ENCODE measurements at regions not wholly inside any gene's neighbourhood (a gene's known extent, or its start where the extent isn't known, plus 50 kb on each side); places are given as distances from the start of the nearest gene placed in this dataset.

DNA sequence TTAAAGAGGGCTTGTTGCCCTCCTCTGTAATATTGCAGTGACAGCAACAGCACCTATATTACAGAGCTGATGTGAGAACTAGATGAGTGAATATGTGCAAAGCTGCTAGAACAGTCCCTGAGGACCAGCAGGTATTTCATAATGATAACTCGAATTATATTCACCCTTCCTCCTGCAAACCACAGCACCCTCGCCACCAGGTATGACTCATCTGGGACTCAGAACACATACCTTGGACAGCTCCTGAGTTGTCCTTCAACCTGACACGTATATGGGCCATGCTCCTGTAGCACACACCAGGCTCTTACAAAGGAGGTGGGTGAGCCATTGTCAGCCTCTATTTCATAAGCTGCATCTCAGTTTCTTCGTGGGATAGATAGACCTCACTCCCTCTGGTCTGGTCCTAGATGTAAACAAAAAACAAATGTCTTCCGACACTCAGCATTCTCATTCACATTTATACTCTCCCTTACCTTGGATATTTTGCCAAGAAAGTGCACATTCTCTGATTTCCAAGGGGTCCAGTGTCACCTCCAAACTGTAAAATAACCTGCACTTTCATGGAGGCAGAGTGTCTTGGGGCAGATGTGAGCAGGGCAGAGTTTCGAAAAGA is 124.5 kb downstream of the TLE3 start:
- Histone ChIP-seq H3K9me3 (ENCODE audit: control insufficient read depth in 2 of 2, insufficient read depth in 1 of 2, low read depth in 1 of 2, low read length in 1 of 2) (no peaks in the 10 kb centered on the region), H3K27me3 (ENCODE audit: control insufficient read depth in 3 of 3, insufficient read depth in 3 of 3, low read length in 3 of 3) (peaks cover 0 to 27% (median 2%) of the 10 kb centered on the region in 3 donors), H3K36me3 (ENCODE audit: control insufficient read depth in 3 of 3, insufficient read depth in 2 of 3, low read depth in 1 of 3, low read length in 3 of 3) (no peaks in the 10 kb centered on the region), H3K27ac (ENCODE audit: low read depth in 1 of 3, low read length in 2 of 3) (no peak overlapping the region), H3K4me1 (ENCODE audit: control insufficient read depth in 3 of 3, insufficient read depth in 2 of 3, low read depth in 1 of 3, low read length in 2 of 3) (no peaks in the 10 kb centered on the region), H3K4me3 (ENCODE audit: low read depth in 1 of 3, low read length in 3 of 3) (no peak overlapping the region)
- WGBS, 3 donors: 32 to 39% (median 36%) methylated on average over 6 of the region's 6 CpGs
- FAIRE-seq (no peak), DNase-seq (peak; percentile 37 to 63)

DNA sequence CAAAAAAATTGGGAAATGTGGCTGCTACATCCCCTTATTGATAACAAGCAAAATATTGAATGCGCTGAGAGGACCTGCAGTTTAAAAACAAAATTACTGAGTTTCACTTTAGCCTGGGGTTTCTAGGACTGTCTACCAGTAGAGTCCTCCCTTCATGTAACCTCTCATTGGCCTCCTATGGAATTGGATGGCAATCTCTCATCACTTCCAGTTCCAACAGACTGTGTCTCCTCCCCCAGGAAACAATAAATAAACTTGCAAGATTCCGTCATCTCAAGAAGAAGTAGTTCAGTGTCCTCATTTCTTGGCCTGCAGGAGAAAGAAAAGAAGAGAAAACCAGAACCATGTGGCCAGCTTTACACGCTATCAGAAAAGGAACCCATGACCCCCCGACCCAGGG is 123.8 kb downstream of the TLE3 start:
- Histone ChIP-seq H3K9me3 (ENCODE audit: control insufficient read depth in 2 of 2, insufficient read depth in 1 of 2, low read depth in 1 of 2, low read length in 1 of 2) (no peaks in the 10 kb centered on the region), H3K27me3 (ENCODE audit: control insufficient read depth in 3 of 3, insufficient read depth in 3 of 3, low read length in 3 of 3) (peaks cover 0 to 24% (median 2%) of the 10 kb centered on the region in 3 donors), H3K4me3 (ENCODE audit: low read depth in 1 of 3, low read length in 3 of 3) (no peak overlapping the region), H3K27ac (ENCODE audit: low read depth in 1 of 3, low read length in 2 of 3) (no peak overlapping the region), H3K4me1 (ENCODE audit: control insufficient read depth in 3 of 3, insufficient read depth in 2 of 3, low read depth in 1 of 3, low read length in 2 of 3) (no peaks in the 10 kb centered on the region), H3K36me3 (ENCODE audit: control insufficient read depth in 3 of 3, insufficient read depth in 2 of 3, low read depth in 1 of 3, low read length in 3 of 3) (no peaks in the 10 kb centered on the region)
- no peak for FAIRE-seq
- WGBS, 3 donors: 59 to 70% (median 63%) methylated on average over 4 of the region's 4 CpGs
- DNase-seq: no peak

DNA sequence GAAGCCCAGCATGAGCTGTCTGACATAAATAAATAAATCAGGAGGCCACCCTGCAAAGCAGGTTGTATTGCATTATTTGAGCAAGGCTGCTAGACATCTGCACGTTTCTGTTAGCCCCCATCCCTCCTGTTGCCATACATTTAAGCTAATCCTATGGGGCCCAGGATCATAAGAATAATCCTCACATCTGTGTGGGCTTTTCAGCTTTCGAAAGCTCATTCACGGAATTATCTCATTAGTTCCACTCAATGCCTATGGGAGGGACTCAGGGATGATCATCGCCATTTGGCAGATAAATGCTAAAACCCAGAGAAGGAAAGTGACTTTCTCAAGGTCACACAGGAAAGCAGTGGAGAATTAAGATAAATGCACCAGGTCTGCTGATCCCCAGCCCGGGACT is 123.4 kb downstream of the TLE3 start:
- Histone ChIP-seq H3K4me1 (ENCODE audit: control insufficient read depth in 3 of 3, insufficient read depth in 2 of 3, low read depth in 1 of 3, low read length in 2 of 3) (no peaks in the 10 kb centered on the region), H3K4me3 (ENCODE audit: low read depth in 1 of 3, low read length in 3 of 3) (no peak overlapping the region), H3K27ac (ENCODE audit: low read depth in 1 of 3, low read length in 2 of 3) (no peak overlapping the region), H3K27me3 (ENCODE audit: control insufficient read depth in 3 of 3, insufficient read depth in 3 of 3, low read length in 3 of 3) (peaks cover 0 to 24% (median 2%) of the 10 kb centered on the region in 3 donors), H3K36me3 (ENCODE audit: control insufficient read depth in 3 of 3, insufficient read depth in 2 of 3, low read depth in 1 of 3, low read length in 3 of 3) (no peaks in the 10 kb centered on the region), H3K9me3 (ENCODE audit: control insufficient read depth in 2 of 2, insufficient read depth in 1 of 2, low read depth in 1 of 2, low read length in 1 of 2) (no peaks in the 10 kb centered on the region)
- FAIRE-seq (no peak), DNase-seq (no peak)
- 55 to 69% (median 65%) methylated on average over 5 of the region's 5 CpGs for WGBS, 3 donors

DNA sequence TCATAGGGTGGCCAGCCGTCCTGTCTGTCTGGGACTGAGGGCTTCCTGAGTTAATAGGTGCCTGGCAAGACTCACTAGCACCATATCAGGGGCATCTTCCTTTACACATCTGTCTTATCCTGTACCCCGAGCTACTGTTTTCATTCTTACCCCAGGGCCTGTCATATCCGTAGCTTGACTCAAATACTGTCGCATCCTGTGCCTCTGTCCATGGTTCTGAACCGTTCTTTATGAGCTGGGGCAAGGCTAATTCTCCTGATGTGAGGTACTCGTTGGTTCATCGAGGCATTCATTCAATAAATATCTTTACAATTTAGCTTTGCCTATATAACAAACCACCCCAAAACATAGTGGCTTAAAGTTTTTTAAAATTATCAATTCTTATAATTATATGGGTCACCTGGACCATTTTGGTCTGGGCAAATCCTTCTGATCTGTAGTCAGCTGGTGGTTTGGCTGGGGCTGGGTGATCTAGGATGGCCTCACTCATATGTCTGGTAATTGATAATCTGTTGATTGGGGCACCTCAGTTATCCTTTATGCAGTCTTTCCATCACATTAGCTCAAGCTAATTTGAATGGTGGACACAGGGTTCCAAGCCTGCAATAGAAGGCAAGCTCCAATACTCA is 121.2 kb downstream of the TLE3 start:
- FAIRE-seq (no peak), DNase-seq (peak in 1 of 2 donors; percentile 75)
- Histone ChIP-seq H3K9me3 (ENCODE audit: control insufficient read depth in 2 of 2, insufficient read depth in 1 of 2, low read depth in 1 of 2, low read length in 1 of 2) (no peaks in the 10 kb centered on the region), H3K4me3 (ENCODE audit: low read depth in 1 of 3, low read length in 3 of 3) (no peak overlapping the region), H3K4me1 (ENCODE audit: control insufficient read depth in 3 of 3, insufficient read depth in 2 of 3, low read depth in 1 of 3, low read length in 2 of 3) (peaks cover 0 to 2% (median 0%) of the 10 kb centered on the region in 3 donors), H3K27me3 (ENCODE audit: control insufficient read depth in 3 of 3, insufficient read depth in 3 of 3, low read length in 3 of 3) (peaks cover 0 to 13% (median 2%) of the 10 kb centered on the region in 3 donors), H3K36me3 (ENCODE audit: control insufficient read depth in 3 of 3, insufficient read depth in 2 of 3, low read depth in 1 of 3, low read length in 3 of 3) (no peaks in the 10 kb centered on the region), H3K27ac (ENCODE audit: low read depth in 1 of 3, low read length in 2 of 3) (no peak overlapping the region)
- WGBS, 3 donors: 14 to 19% (median 14%) methylated on average over 7 of the region's 7 CpGs

DNA sequence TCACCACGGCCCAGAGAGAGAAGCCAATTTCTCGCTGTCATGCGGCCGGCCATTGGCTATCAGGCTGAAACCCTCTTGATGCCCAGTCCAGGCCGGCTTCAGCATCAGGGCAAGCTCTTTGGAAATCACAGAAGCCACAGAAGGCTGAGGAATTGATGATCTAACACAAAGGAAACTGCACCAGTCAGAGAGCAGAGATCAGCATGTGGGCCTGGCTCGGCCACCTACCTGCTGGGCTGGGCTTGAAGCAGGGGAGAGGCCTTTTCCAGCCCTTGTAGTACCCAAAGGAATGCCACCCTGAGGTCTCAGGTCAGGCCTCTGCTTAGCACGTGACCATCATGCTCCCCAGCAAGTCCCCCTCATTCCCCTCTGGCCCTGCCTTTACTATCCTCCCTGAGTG is 119.1 kb downstream of the TLE3 start:
- Histone ChIP-seq H3K27ac (ENCODE audit: low read depth in 1 of 3, low read length in 2 of 3) (no peak overlapping the region), H3K27me3 (ENCODE audit: control insufficient read depth in 3 of 3, insufficient read depth in 3 of 3, low read length in 3 of 3) (peaks cover 0 to 16% (median 0%) of the 10 kb centered on the region in 3 donors), H3K9me3 (ENCODE audit: control insufficient read depth in 2 of 2, insufficient read depth in 1 of 2, low read depth in 1 of 2, low read length in 1 of 2) (no peaks in the 10 kb centered on the region), H3K4me3 (ENCODE audit: low read depth in 1 of 3, low read length in 3 of 3) (no peak overlapping the region), H3K4me1 (ENCODE audit: control insufficient read depth in 3 of 3, insufficient read depth in 2 of 3, low read depth in 1 of 3, low read length in 2 of 3) (peaks cover 0 to 2% (median 0%) of the 10 kb centered on the region in 3 donors), H3K36me3 (ENCODE audit: control insufficient read depth in 3 of 3, insufficient read depth in 2 of 3, low read depth in 1 of 3, low read length in 3 of 3) (no peaks in the 10 kb centered on the region)
- 79 to 83% (median 79%) methylated on average over 7 of the region's 7 CpGs for WGBS, 3 donors
- DNase-seq (no peak), FAIRE-seq (no peak)

DNA sequence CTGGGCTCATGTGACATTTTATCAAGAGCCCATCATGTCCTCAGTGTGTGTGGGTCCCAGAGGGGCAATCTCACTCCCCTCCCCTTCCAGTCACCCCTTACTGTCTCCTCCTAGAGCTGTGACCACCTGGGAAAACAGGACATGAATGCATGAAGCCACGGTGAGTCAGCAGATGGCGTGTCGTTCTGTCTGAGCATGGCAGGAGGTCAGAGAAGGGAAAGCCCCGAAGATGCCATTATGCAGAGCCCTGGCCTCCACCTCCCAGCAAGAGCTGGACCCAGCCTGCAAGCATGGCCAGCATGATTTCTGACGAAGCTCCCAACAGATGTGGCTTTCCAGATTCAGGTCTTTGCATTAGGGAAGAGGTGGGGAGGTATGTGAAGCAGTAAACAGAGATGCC is 118.5 kb downstream of the TLE3 start:
- Histone ChIP-seq H3K4me1 (ENCODE audit: control insufficient read depth in 3 of 3, insufficient read depth in 2 of 3, low read depth in 1 of 3, low read length in 2 of 3) (peaks cover 0 to 2% (median 0%) of the 10 kb centered on the region in 3 donors), H3K4me3 (ENCODE audit: low read depth in 1 of 3, low read length in 3 of 3) (no peak overlapping the region), H3K9me3 (ENCODE audit: control insufficient read depth in 2 of 2, insufficient read depth in 1 of 2, low read depth in 1 of 2, low read length in 1 of 2) (no peaks in the 10 kb centered on the region), H3K27me3 (ENCODE audit: control insufficient read depth in 3 of 3, insufficient read depth in 3 of 3, low read length in 3 of 3) (peaks cover 0 to 20% (median 1%) of the 10 kb centered on the region in 3 donors), H3K36me3 (ENCODE audit: control insufficient read depth in 3 of 3, insufficient read depth in 2 of 3, low read depth in 1 of 3, low read length in 3 of 3) (no peaks in the 10 kb centered on the region), H3K27ac (ENCODE audit: low read depth in 1 of 3, low read length in 2 of 3) (peak overlapping the region in 1 of 3 donors; percentile 33)
- no peak for DNase-seq
- FAIRE-seq: no peak
- 10 to 22% (median 13%) methylated on average over 5 of the region's 5 CpGs for WGBS, 3 donors

DNA sequence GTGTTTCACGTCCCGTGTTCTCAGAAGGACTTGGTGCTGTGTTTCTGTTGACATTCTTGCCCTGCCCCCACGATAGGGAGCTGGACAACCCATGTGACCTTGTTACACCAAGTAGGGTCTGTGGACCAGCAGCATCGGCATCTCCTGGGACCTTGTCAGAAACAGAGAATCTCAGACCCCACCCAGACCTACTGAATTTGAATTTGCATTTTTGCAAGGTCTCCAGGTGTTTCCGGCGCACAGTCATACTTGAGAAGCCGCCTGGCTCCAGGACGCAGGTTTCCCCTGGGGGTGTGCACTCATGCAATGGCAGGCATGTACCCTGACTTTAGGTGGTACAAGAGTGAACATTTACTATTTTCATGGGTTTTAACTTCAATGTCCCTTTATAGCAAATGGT is 117.9 kb downstream of the TLE3 start:
- WGBS, 3 donors: 69 to 80% (median 70%) methylated on average over 8 of the region's 8 CpGs
- no peak for DNase-seq
- H3K27ac ChIP-seq (ENCODE audit: low read depth in 1 of 3, low read length in 2 of 3): no peak overlapping the region

DNA sequence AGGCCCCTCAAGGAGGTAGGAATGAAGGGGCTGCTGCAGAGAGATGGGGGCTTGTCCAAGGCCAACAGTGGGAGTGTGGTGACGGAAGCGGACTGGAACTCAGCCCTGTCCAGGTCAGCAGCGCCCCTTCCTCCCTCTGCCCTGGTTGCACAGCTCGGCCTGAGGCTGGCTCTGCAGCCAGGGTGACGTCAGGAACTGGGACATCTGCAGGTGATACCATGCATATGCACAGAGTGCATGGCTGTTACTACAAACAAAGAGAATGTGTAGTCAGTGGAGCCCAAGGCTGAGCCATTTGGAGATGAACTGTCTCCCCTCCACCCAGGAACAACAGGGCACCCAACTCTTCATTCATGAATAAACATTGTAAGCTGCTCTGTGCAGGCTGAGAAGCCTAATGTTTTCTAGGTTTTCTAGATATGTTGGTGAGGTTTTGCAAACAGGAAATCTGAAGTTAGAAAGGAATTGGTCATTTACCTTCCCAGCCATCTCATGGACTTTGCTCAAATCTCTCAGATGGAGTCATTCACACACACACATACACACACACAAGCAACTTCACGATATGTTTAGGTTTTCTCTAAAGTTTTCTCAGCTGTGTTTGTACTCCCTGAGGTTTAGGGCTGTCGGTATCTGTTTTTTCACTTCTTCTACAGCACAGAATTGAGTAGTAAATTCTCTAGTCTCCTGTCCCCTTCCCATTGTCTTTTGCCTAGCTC is 117.2 kb downstream of the TLE3 start:
- DNase-seq (peak in 1 of 2 donors; percentile 33), FAIRE-seq (no peak)
- H3K4me1 ChIP-seq (ENCODE audit: control insufficient read depth in 3 of 3, insufficient read depth in 2 of 3, low read depth in 1 of 3, low read length in 2 of 3): peaks cover 0 to 2% (median 0%) of the 10 kb centered on the region in 3 donors
- peak overlapping the region in 1 of 3 donors; percentile 0 for H3K27ac ChIP-seq (ENCODE audit: low read depth in 1 of 3, low read length in 2 of 3)
- 57 to 61% (median 58%) methylated on average over 7 of the region's 7 CpGs for WGBS, 3 donors
- H3K27me3 ChIP-seq (ENCODE audit: control insufficient read depth in 3 of 3, insufficient read depth in 3 of 3, low read length in 3 of 3): peaks cover 0 to 20% (median 1%) of the 10 kb centered on the region in 3 donors
- H3K9me3 ChIP-seq (ENCODE audit: control insufficient read depth in 2 of 2, insufficient read depth in 1 of 2, low read depth in 1 of 2, low read length in 1 of 2): no peaks in the 10 kb centered on the region
- H3K4me3 ChIP-seq (ENCODE audit: low read depth in 1 of 3, low read length in 3 of 3): no peak overlapping the region
- H3K36me3 ChIP-seq (ENCODE audit: control insufficient read depth in 3 of 3, insufficient read depth in 2 of 3, low read depth in 1 of 3, low read length in 3 of 3): no peaks in the 10 kb centered on the region

More for the DNA sequence above, 117.9 kb downstream of the TLE3 start:
- no peaks in the 10 kb centered on the region for H3K36me3 ChIP-seq (ENCODE audit: control insufficient read depth in 3 of 3, insufficient read depth in 2 of 3, low read depth in 1 of 3, low read length in 3 of 3)
- H3K4me1 ChIP-seq (ENCODE audit: control insufficient read depth in 3 of 3, insufficient read depth in 2 of 3, low read depth in 1 of 3, low read length in 2 of 3): peaks cover 0 to 2% (median 0%) of the 10 kb centered on the region in 3 donors
- H3K9me3 ChIP-seq (ENCODE audit: control insufficient read depth in 2 of 2, insufficient read depth in 1 of 2, low read depth in 1 of 2, low read length in 1 of 2): no peaks in the 10 kb centered on the region
- FAIRE-seq: no peak
- H3K4me3 ChIP-seq (ENCODE audit: low read depth in 1 of 3, low read length in 3 of 3): no peak overlapping the region
- H3K27me3 ChIP-seq (ENCODE audit: control insufficient read depth in 3 of 3, insufficient read depth in 3 of 3, low read length in 3 of 3): peaks cover 0 to 20% (median 1%) of the 10 kb centered on the region in 3 donors

All from small intestine (tissue), 7 donors.